Panc1 (cell line): ENCODE measurements at regions not wholly inside any gene's neighbourhood (a gene's known extent, or its start where the extent isn't known, plus 50 kb on each side); places are given as distances from the start of the nearest gene placed in this dataset.

ENCODE experiments used
- ATAC-seq: fragments of 200-7000 bp; cut with Tn5 transposase; 2 replicates; pipeline ENCODE4 v1.9.1; 2020; ENCODE audit warnings: mild to moderate bottlenecking, moderate library complexity
- BruUV-seq: library from RNA; stranded (reverse); fragments of 400-500 nt; replicated peaks from 2 replicates; lab custom pipeline; 2021; lab: Mats Ljungman, UMichigan
- CTCF ChIA-PET: fragments of 300-600 bp; sonication (Branson Sonifier 250); formaldehyde crosslinking; loops from one replicate; lab custom pipeline; 2022; ENCODE audit warnings: antibody characterized with exemption; lab: Charles Lee
- POLR2A ChIA-PET: fragments of 300-600 bp; sonication (Branson Sonifier 250); formaldehyde crosslinking; loops from one replicate; lab custom pipeline; 2022; ENCODE audit warnings: antibody characterized with exemption; lab: Charles Lee
- DNase-seq: peaks from one replicate; pipeline ENCODE4 v3.0.0-alpha.2; 2010; ENCODE audit warnings: low read depth, low spot score
- H3K27ac ChIP-seq: 2 replicates; pipeline ENCODE4 v1.5.1; 2011; ENCODE audit warnings: mild to moderate bottlenecking, low read length, inconsistent platforms
- H3K27me3 ChIP-seq: fragments of 200-500 bp; sonication (Bioruptor generic); 2 replicates; pipeline ENCODE4 v1.6.0; 2014; ENCODE audit warnings: low read length, inconsistent platforms; ENCODE audit not compliant: control insufficient read depth, insufficient read depth
- H3K36me3 ChIP-seq: fragments of 200-500 bp; sonication (Bioruptor generic); 2 replicates; pipeline ENCODE4 v1.5.1; 2014; ENCODE audit warnings: inconsistent platforms, mild to moderate bottlenecking, low read length, moderate library complexity; ENCODE audit not compliant: control insufficient read depth, insufficient read depth
- H3K4me1 ChIP-seq: 2 replicates; pipeline ENCODE4 v1.5.1; 2011; ENCODE audit warnings: inconsistent platforms, mild to moderate bottlenecking, low read length, moderate library complexity; ENCODE audit not compliant: control insufficient read depth, insufficient read depth
- H3K4me3 ChIP-seq, 2 experiments: 2 replicates each; pipeline ENCODE4 v1.5.1; 2011 to 2012; ENCODE audit warnings: low read depth in 2 of 2, low read length in 2 of 2, mild to moderate bottlenecking in 2 of 2, inconsistent platforms in 1 of 2, moderate library complexity in 1 of 2
- H3K9me3 ChIP-seq: fragments of 200-500 bp; sonication (Bioruptor generic); 2 replicates; pipeline ENCODE4 v1.5.1; 2014; ENCODE audit warnings: low read depth, mild to moderate bottlenecking, inconsistent platforms, low read length, moderate library complexity; ENCODE audit not compliant: control insufficient read depth, insufficient read depth
- CTCF ChIP-seq: fragments of 450-650 bp; IDR thresholded peaks from 2 replicates; pipeline ENCODE4 v1.5.1; 2017; ENCODE audit warnings: mild to moderate bottlenecking
- POLR2AphosphoS5 ChIP-seq: IDR thresholded peaks from 2 replicates; pipeline ENCODE4 v1.6.1; 2012; ENCODE audit warnings: mild to moderate bottlenecking, low read depth, low read length, moderate library complexity
- REST ChIP-seq, 2 experiments: IDR thresholded peaks; 2 replicates each; pipeline ENCODE4 v1.6.1; 2011 to 2012; ENCODE audit warnings: low read depth in 2 of 2, control low read depth in 1 of 2, low read length in 1 of 2, mild to moderate bottlenecking in 1 of 2, moderate library complexity in 1 of 2; ENCODE audit not compliant: insufficient read depth in 1 of 2
- SIN3A ChIP-seq: IDR thresholded peaks from 2 replicates; pipeline ENCODE4 v1.6.1; 2012; ENCODE audit warnings: low read depth, mild to moderate bottlenecking, low read length, moderate library complexity, borderline replicate concordance; ENCODE audit not compliant: insufficient read depth
- TCF7L2 ChIP-seq: IDR thresholded peaks from 2 replicates; pipeline ENCODE4 v1.6.1; 2011; ENCODE audit warnings: mild to moderate bottlenecking, low read depth, low read length, inconsistent platforms
- in situ Hi-C: cut with HindIII; loops from 2 replicates; pipeline ENCODE4 v1.10.0; 2016; ENCODE audit warnings: low sequenced_read_pairs, low pct_unique_long_range_greater_than_20kb
- intact Hi-C: fragments of 100-400 bp; cut with micrococcal nuclease; formaldehyde crosslinking; loops from one replicate; pipeline ENCODE4 v1.10.0; 2022; ENCODE audit not compliant: unreplicated experiment

- POLR2A ChIA-PET, result no interaction called here
- BruUV-seq, result no TSS peak
- intact Hi-C loops (no loop called here), in situ Hi-C loops (no loop called here)
- CTCF ChIA-PET, result no interaction called here
- Histone ChIP-seq H3K4me1 (no peaks in the 10 kb centered on the region), H3K27me3 (no peaks in the 10 kb centered on the region), H3K27ac (no peak overlapping the region), H3K36me3 (no peaks in the 10 kb centered on the region), H3K4me3 (no peak overlapping the region), H3K9me3 (no peaks in the 10 kb centered on the region)
- TF ChIP-seq CTCF, result no peak
- no peak for TF ChIP-seq TCF7L2
- TF ChIP-seq SIN3A, result no peak
- TF ChIP-seq REST (IDR thresholded peaks at IDR 0.05; ENCODE audit: insufficient read depth in 1 of 2, low read depth in 2 of 2, low read length in 1 of 2), result no peak
- TF ChIP-seq POLR2AphosphoS5, result no peak
- ATAC-seq (no peak), DNase-seq (no peak)
Observed at GRCh38 chr4:156662921-156663320, 308.7 kb downstream of the PDGFC start.

GRCh38 chr4:156661555-156661954 is 310.0 kb downstream of the PDGFC start:
- Histone ChIP-seq H3K36me3 (no peaks in the 10 kb centered on the region), H3K9me3 (no peaks in the 10 kb centered on the region), H3K27me3 (no peaks in the 10 kb centered on the region), H3K4me3 (no peak overlapping the region), H3K4me1 (no peaks in the 10 kb centered on the region), H3K27ac (no peak overlapping the region)
- TF ChIP-seq POLR2AphosphoS5, result no peak
- no peak for TF ChIP-seq CTCF
- TF ChIP-seq REST (IDR thresholded peaks at IDR 0.05; ENCODE audit: insufficient read depth in 1 of 2, low read depth in 2 of 2, low read length in 1 of 2), result no peak
- no peak for TF ChIP-seq TCF7L2
- no peak for TF ChIP-seq SIN3A
- ATAC-seq (no peak), DNase-seq (no peak)
- intact Hi-C loops, result no loop called here
- ChIA-PET POLR2A (no interaction called here), CTCF (no interaction called here)
- in situ Hi-C loops, result no loop called here
- no TSS peak for BruUV-seq
